WTC11 (cell line): ENCODE measurements at regions not wholly inside any gene's neighbourhood (a gene's known extent, or its start where the extent isn't known, plus 50 kb on each side); places are given as distances from the start of the nearest gene placed in this dataset.

Source experiments
- ELF4 ChIP-seq: sonication (generic); formaldehyde crosslinking; IDR thresholded peaks from 2 replicates; pipeline ENCODE4 v1.8.1; 2022; ENCODE audit warnings: low read depth, mild to moderate bottlenecking, moderate library complexity, missing genetic modification reagents
- FOXP4 ChIP-seq: sonication (generic); formaldehyde crosslinking; IDR thresholded peaks from 2 replicates; pipeline ENCODE4 v1.8.0; 2022; ENCODE audit warnings: mild to moderate bottlenecking, missing genetic modification reagents
- JUN ChIP-seq: sonication (generic); formaldehyde crosslinking; IDR thresholded peaks from 2 replicates; pipeline ENCODE4 v1.8.0; 2023; ENCODE audit warnings: mild to moderate bottlenecking, missing genetic modification reagents
- MLX ChIP-seq: sonication (generic); formaldehyde crosslinking; IDR thresholded peaks from 2 replicates; pipeline ENCODE4 v1.8.1; 2023; ENCODE audit warnings: mild to moderate bottlenecking, missing genetic modification reagents, moderate library complexity
- RELA ChIP-seq: sonication (generic); formaldehyde crosslinking; IDR thresholded peaks from 2 replicates; pipeline ENCODE4 v1.8.1; 2022; ENCODE audit warnings: missing genetic modification reagents, mild to moderate bottlenecking, borderline replicate concordance
- SMAD4 ChIP-seq: sonication (generic); formaldehyde crosslinking; IDR thresholded peaks from 2 replicates; pipeline ENCODE4 v1.8.0; 2022; ENCODE audit warnings: mild to moderate bottlenecking, missing genetic modification reagents
- TP53 ChIP-seq: sonication (generic); formaldehyde crosslinking; IDR thresholded peaks from 2 replicates; pipeline ENCODE4 v1.8.1; 2023; ENCODE audit warnings: mild to moderate bottlenecking, missing genetic modification reagents
- ZNF423 ChIP-seq: fragments of 250-450 bp; sonication (Bioruptor Pico); IDR thresholded peaks from 2 replicates; pipeline ENCODE4 v2.1.2; 2022; ENCODE audit warnings: mild to moderate bottlenecking, moderate library complexity
- TF ChIP-seq, protein P1 (sequence below): fragments of 200-600 bp; IDR thresholded peaks from 2 replicates; pipeline ENCODE4 v1.8.0; 2022; ENCODE audit warnings: antibody characterized with exemption
- TF ChIP-seq, protein P2 (sequence below): sonication (generic); formaldehyde crosslinking; IDR thresholded peaks from 2 replicates; pipeline ENCODE4 v1.8.0; 2023; ENCODE audit warnings: missing genetic modification reagents, mild to moderate bottlenecking, borderline replicate concordance

GRCh38 chr1:115529216-115529897, 112.4 kb upstream of the VANGL1 start:
- TF ChIP-seq, protein P1, sequence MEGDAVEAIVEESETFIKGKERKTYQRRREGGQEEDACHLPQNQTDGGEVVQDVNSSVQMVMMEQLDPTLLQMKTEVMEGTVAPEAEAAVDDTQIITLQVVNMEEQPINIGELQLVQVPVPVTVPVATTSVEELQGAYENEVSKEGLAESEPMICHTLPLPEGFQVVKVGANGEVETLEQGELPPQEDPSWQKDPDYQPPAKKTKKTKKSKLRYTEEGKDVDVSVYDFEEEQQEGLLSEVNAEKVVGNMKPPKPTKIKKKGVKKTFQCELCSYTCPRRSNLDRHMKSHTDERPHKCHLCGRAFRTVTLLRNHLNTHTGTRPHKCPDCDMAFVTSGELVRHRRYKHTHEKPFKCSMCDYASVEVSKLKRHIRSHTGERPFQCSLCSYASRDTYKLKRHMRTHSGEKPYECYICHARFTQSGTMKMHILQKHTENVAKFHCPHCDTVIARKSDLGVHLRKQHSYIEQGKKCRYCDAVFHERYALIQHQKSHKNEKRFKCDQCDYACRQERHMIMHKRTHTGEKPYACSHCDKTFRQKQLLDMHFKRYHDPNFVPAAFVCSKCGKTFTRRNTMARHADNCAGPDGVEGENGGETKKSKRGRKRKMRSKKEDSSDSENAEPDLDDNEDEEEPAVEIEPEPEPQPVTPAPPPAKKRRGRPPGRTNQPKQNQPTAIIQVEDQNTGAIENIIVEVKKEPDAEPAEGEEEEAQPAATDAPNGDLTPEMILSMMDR = no peak
- no peak for TF ChIP-seq SMAD4
- TF ChIP-seq, protein P2, sequence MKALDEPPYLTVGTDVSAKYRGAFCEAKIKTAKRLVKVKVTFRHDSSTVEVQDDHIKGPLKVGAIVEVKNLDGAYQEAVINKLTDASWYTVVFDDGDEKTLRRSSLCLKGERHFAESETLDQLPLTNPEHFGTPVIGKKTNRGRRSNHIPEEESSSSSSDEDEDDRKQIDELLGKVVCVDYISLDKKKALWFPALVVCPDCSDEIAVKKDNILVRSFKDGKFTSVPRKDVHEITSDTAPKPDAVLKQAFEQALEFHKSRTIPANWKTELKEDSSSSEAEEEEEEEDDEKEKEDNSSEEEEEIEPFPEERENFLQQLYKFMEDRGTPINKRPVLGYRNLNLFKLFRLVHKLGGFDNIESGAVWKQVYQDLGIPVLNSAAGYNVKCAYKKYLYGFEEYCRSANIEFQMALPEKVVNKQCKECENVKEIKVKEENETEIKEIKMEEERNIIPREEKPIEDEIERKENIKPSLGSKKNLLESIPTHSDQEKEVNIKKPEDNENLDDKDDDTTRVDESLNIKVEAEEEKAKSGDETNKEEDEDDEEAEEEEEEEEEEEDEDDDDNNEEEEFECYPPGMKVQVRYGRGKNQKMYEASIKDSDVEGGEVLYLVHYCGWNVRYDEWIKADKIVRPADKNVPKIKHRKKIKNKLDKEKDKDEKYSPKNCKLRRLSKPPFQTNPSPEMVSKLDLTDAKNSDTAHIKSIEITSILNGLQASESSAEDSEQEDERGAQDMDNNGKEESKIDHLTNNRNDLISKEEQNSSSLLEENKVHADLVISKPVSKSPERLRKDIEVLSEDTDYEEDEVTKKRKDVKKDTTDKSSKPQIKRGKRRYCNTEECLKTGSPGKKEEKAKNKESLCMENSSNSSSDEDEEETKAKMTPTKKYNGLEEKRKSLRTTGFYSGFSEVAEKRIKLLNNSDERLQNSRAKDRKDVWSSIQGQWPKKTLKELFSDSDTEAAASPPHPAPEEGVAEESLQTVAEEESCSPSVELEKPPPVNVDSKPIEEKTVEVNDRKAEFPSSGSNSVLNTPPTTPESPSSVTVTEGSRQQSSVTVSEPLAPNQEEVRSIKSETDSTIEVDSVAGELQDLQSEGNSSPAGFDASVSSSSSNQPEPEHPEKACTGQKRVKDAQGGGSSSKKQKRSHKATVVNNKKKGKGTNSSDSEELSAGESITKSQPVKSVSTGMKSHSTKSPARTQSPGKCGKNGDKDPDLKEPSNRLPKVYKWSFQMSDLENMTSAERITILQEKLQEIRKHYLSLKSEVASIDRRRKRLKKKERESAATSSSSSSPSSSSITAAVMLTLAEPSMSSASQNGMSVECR = no peak
- no peak for TF ChIP-seq ZNF423
- TF ChIP-seq MLX (CRISPR knock-in tag) = no peak
- no peak for TF ChIP-seq JUN (CRISPR knock-in tag)
- TF ChIP-seq FOXP4 (CRISPR knock-in tag) = no peak
- no peak for TF ChIP-seq TP53 (CRISPR knock-in tag)
- TF ChIP-seq RELA (CRISPR knock-in tag) = no peak
- TF ChIP-seq ELF4 (CRISPR knock-in tag) = no peak
